Neural progenitor cell (in vitro differentiated cells): ENCODE measurements at regions not wholly inside any gene's neighbourhood (a gene's known extent, or its start where the extent isn't known, plus 50 kb on each side); places are given as distances from the start of the nearest gene placed in this dataset.

Experiments used
- EZH2phosphoT487 ChIP-seq: fragments of 200-600 bp; sonication (generic); IDR thresholded peaks from 2 replicates; pipeline ENCODE4 v1.6.1; 2017; ENCODE audit warnings: antibody characterized with exemption
- TF ChIP-seq, protein P1 (sequence below): fragments of 200-600 bp; sonication (generic); IDR thresholded peaks from 2 replicates; pipeline ENCODE4 v1.5.1; 2017; ENCODE audit warnings: antibody characterized with exemption, mild to moderate bottlenecking

DNA sequence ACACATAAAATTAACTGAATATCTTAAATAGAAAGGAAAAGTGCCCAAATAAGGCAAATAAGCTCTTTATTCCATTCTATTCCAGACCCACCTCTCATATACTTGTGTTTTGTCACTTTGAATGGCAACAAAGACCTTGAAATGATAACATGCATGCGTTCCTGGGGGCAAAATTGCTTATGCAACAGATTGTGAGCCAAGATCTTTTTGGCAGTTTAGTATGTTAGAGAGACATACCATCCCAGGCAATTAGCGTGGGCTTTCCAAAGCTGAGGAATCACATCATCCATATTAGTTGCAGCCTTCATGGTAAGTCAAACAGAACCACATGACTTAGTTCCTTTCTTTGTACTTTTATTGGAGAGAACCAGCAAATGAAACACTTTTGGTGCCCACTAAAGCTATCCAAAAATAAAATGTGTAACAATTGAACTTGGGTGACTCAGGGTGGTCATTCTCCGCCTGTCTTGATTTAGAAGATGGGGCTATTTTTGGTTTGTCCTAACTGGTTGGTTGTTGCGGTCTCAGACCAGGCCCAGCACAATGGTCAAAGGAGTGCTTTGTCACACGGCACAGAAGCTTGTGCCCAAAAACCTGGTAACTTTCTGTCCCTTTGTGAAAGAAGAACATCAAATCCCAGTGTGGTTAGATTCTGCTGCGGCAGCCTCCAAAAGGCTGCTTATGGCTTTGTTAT is 68.7 kb upstream of the ATF3 start:
- TF ChIP-seq, protein P1, sequence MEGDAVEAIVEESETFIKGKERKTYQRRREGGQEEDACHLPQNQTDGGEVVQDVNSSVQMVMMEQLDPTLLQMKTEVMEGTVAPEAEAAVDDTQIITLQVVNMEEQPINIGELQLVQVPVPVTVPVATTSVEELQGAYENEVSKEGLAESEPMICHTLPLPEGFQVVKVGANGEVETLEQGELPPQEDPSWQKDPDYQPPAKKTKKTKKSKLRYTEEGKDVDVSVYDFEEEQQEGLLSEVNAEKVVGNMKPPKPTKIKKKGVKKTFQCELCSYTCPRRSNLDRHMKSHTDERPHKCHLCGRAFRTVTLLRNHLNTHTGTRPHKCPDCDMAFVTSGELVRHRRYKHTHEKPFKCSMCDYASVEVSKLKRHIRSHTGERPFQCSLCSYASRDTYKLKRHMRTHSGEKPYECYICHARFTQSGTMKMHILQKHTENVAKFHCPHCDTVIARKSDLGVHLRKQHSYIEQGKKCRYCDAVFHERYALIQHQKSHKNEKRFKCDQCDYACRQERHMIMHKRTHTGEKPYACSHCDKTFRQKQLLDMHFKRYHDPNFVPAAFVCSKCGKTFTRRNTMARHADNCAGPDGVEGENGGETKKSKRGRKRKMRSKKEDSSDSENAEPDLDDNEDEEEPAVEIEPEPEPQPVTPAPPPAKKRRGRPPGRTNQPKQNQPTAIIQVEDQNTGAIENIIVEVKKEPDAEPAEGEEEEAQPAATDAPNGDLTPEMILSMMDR, result no peak
- no peak for TF ChIP-seq EZH2phosphoT487
